ENCODE measurements at regions not wholly inside any gene's neighbourhood (a gene's known extent, or its start where the extent isn't known, plus 50 kb on each side); places are given as distances from the start of the nearest gene placed in this dataset.
A peak's percentile ranks its signal among the peaks of the same experiment; 100 is the strongest.

DNA sequence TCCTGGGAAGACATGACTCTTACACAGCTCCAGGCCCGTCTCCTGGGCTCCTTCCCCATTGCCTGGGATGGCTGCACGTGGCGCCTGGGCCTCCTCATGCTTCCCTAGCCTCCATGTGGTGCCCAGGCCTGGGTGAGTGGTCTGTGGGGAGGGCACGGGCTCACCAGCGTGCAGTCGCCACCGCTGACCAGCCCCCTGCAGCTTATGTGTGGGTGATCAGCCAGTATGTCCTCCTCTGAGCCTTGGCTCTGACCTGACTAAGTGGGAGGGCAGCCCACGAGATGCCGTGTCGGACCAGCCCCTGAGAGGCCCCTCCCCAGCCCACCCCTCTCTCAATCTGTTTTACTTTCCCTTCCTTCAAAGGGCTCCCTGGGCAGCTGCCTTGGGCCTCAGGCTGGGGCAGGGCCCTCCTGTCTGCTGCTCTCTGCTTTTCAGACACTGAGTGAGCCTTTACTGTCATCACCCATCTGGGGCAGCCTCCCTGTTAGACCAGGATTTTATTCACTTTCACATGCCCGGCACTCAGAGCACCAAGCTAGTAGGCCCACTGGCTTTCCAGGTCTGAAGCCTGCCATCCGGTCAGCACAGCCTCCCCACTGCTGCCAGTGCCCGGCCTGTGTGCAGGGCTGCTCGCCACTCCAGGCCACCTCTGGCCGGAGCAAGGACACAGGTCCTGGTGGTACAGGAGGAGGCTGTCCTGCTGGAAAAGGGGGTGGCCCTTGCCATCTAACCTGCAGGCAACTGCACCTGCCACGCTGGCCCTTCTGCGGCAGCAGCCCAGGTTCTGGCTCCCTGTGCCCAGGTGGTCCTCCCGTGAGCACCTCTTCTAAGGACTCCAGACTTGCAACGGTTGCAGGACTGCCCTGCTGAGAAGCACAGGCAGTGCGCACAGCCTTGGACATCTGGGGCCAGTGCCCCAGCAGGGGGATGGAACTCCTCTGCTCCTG is 84.9 kb upstream of the HPCAL1 start:
- Histone ChIP-seq H2BK5ac (ENCODE audit: insufficient read length, low read length) (no peak overlapping the region), H3T11ph (ENCODE audit: low read length) (no peak overlapping the region), H2BK20ac (ENCODE audit: low read depth, low read length, poor library complexity, severe bottlenecking) (no peak overlapping the region), H2AFZ (ENCODE audit: low read length) (no peak overlapping the region), H3K27ac (ENCODE audit: insufficient read length, low read depth, low read length) (no peak overlapping the region), H2BK15ac (ENCODE audit: low read depth, low read length) (no peak overlapping the region), H3K9me3 (ENCODE audit: control insufficient read depth, low read depth, low read length) (no peaks in the 10 kb centered on the region), H3K23me2 (ENCODE audit: insufficient read length, low read depth, low read length, poor library complexity, severe bottlenecking) (no peaks in the 10 kb centered on the region), H3K23ac (ENCODE audit: insufficient read length, low read depth, low read length) (no peak overlapping the region), H4K5ac (ENCODE audit: insufficient read length, low read depth, low read length) (no peak overlapping the region), H4K8ac (replicated peaks; ENCODE audit: insufficient read length, low read depth, low read length) (no peak overlapping the region), H3K9ac (ENCODE audit: extremely low read depth, insufficient read length, low read length) (no peak overlapping the region), H3K79me2 (ENCODE audit: insufficient read depth, low read length) (no peaks in the 10 kb centered on the region), H3K4ac (ENCODE audit: low read depth, low read length) (no peak overlapping the region), H2AK5ac (ENCODE audit: insufficient read length, low read length) (no peak overlapping the region), H2BK120ac (ENCODE audit: low read depth, low read length, poor library complexity, severe bottlenecking) (no peak overlapping the region), H3K14ac (ENCODE audit: insufficient read depth, low read length) (no peak overlapping the region; the same call in 1 of the 2 replicates), H3K18ac (ENCODE audit: insufficient read length, low read depth, low read length) (no peak overlapping the region), H3K4me2 (ENCODE audit: insufficient read depth, insufficient read length, low read length) (no peak overlapping the region), H3K4me1 (ENCODE audit: insufficient read depth, low read length) (no peaks in the 10 kb centered on the region), H2BK12ac (ENCODE audit: insufficient read length, low read depth, low read length) (no peak overlapping the region), H4K91ac (ENCODE audit: insufficient read length, low read depth, low read length) (no peak overlapping the region), H4K20me1 (ENCODE audit: control insufficient read depth, insufficient read depth, insufficient read length) (no peaks in the 10 kb centered on the region), H3K56ac (ENCODE audit: insufficient read length, low read depth, low read length) (no peak overlapping the region), H3K79me1 (ENCODE audit: insufficient read depth, low read depth, low read length, poor library complexity, severe bottlenecking) (no peaks in the 10 kb centered on the region), H3K27me3 (ENCODE audit: insufficient read depth, low read length) (no peaks in the 10 kb centered on the region)
- TF ChIP-seq, protein P1, sequence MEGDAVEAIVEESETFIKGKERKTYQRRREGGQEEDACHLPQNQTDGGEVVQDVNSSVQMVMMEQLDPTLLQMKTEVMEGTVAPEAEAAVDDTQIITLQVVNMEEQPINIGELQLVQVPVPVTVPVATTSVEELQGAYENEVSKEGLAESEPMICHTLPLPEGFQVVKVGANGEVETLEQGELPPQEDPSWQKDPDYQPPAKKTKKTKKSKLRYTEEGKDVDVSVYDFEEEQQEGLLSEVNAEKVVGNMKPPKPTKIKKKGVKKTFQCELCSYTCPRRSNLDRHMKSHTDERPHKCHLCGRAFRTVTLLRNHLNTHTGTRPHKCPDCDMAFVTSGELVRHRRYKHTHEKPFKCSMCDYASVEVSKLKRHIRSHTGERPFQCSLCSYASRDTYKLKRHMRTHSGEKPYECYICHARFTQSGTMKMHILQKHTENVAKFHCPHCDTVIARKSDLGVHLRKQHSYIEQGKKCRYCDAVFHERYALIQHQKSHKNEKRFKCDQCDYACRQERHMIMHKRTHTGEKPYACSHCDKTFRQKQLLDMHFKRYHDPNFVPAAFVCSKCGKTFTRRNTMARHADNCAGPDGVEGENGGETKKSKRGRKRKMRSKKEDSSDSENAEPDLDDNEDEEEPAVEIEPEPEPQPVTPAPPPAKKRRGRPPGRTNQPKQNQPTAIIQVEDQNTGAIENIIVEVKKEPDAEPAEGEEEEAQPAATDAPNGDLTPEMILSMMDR (conservative IDR thresholded peaks at IDR 0.05): no peak
- no peaks in the 10 kb centered on the region for H3K36me3 Mint-ChIP-seq (ENCODE audit: insufficient read depth in 1 of 3, low read depth in 3 of 3)
- no peak overlapping the region for H3K4me3 Mint-ChIP-seq
- peaks cover 4% of the 10 kb centered on the region; the same call in 1 of the 2 replicates for H3K27me3 Mint-ChIP-seq (ENCODE audit: low read depth)
- no peaks in the 10 kb centered on the region for H3K9me3 Mint-ChIP-seq
- H3K27ac Mint-ChIP-seq: peak overlapping the region in 1 of 3 experiments; percentile 80; a peak in 1 of 7 replicates
- no peak for DNase-seq
- peaks cover 7 to 36% of the 10 kb centered on the region in 2 experiments for H3K4me1 Mint-ChIP-seq
- no CpG with 5 or more reads among the region's 20 CpGs for WGBS (ENCODE audit: extremely low coverage, insufficient read length, low lambda C conversion rate)
